Dermis microvascular lymphatic vessel endothelial cell (primary cell): ENCODE measurements at regions not wholly inside any gene's neighbourhood (a gene's known extent, or its start where the extent isn't known, plus 50 kb on each side); places are given as distances from the start of the nearest gene placed in this dataset.

Source experiments
- DNase-seq, 2 donors: peaks; one replicate each; pipeline versions ENCODE4 v3.0.0 to v3.0.0-alpha.2; 2010; ENCODE audit warnings: low read depth in 2 of 2

- DNase-seq: no peak
Measured at GRCh38 chr10:71043858-71044257, 155.5 kb upstream of the PCBD1 start.

GRCh38 chr10:71044720-71045119, 156.4 kb upstream of the PCBD1 start:
- no peak for DNase-seq

GRCh38 chr10:71045204-71045809, 156.9 kb upstream of the PCBD1 start:
- DNase-seq: peak; percentile 30 to 43

DNA sequence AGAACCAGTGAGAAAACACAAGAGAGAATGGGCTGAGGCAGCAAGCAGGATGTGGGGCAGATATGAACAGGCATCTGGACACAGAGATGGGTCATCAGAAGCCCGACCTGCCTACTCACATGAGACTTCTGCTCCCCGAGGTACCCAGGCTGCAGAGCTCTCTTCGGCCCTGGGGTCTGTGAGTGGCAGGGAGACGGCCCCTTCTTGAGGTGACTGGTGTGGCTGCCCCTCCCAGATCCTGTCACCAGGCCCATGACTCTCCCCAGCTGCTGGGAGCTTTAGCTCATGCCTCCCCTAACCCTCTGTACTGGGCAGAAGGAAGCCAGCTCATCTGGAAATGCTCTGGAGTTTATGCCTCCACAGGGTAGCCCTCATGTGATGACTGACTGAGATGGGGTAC, 157.6 kb upstream of the PCBD1 start:
- no peak for DNase-seq

GRCh38 chr10:71046747-71047146, 158.4 kb upstream of the PCBD1 start:
- no peak for DNase-seq

DNA sequence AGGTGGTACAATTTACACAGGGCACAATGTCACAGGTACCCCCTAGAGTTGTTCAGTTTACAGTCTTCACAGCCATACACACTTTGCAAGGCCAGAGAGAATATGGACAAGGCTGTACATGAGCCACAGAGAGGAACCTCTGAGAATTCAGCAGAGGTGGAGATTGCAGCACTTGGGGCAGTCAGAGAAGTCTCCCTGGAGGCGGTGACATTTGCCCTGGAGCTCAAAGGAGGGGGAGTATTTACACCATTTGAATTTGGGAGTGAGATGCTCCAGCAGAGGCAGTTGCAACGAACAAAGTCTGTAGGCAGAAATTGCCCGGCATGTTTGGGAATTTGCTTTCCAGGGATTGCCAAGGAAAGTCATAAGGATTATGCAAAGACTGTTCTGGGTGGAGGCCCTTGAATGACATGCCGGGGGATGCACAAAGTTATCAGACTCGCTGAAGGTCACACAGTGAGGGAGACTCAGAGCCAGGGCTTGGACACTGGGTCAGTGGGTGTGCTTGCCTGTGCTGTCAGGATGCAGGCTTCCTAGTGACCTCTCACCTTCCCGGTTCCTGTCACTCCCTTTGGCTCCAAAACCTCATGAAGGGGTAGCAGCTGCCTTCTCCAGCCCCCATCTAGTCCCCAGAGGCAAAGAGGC, 160.7 kb upstream of the PCBD1 start:
- no peak for DNase-seq

- DNase-seq: no peak
Measured at GRCh38 chr10:71049994-71050393, 161.6 kb upstream of the PCBD1 start.

GRCh38 chr10:71052076-71052660, 160.2 kb upstream of the UNC5B start:
- no peak for DNase-seq

DNA sequence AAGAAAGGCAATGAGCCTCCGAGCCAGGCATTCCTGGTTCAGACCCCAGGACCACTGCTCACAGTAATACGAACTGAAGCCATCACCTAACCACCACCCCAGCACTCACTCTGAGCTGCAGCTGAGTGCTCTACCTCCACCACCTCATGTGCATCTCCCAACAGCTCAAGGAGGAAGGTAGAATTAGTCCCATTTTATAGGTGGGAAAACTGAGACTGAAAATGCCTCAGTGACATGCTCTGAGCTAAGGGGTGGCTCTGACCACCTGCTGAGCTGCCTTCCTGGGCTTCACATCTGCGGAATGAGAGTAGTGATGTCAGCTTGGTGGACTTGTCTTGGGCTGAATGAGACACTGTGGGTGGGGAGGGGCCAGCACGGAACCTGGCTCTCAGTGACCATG, 159.7 kb upstream of the UNC5B start:
- DNase-seq: no peak

GRCh38 chr10:71053169-71053895, 159.0 kb upstream of the UNC5B start:
- DNase-seq: no peak

GRCh38 chr10:71058308-71058707, 154.1 kb upstream of the UNC5B start:
- no peak for DNase-seq

DNA sequence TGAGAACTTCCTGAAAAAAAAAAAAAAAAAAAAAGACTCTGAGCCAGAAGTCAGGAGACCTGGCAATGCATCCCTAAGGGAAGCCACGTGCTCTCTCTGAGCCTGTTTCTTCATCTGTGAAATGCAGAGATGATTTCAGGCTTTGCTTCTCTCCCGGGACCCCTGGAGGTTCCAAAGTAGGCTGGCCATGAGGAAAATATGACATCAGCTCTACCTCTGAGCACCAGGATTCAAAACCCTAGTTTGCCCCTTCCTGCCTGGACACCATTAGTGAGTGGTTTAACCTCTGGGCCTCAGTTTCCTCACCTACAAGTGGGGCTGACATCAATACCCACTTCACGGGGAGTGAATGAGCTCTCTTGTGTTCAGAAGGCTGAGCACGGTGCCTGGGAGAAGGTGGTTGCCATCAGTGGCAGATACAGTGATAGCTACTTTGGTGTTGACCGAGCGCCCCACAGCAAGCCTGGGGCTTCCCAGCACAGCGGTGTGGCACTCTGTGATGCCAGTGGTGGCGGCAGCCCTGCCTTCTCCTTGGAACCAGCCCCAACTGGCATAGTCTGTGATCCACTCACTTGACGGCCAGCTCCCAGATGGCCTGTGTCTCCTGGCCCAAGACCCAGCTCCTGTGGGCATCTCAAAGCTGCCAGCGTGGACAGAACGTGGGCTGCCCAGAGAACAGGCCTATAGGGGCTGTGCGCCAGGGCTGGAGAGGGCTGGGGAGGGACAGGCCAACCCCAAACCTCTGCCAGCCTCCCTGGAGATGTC, 153.1 kb upstream of the UNC5B start:
- no peak for DNase-seq

- DNase-seq: no peak
Measured at GRCh38 chr10:71059943-71060342, 152.4 kb upstream of the UNC5B start.

GRCh38 chr10:71060476-71061426, 151.6 kb upstream of the UNC5B start:
- no peak for DNase-seq

GRCh38 chr10:71061472-71061871, 150.9 kb upstream of the UNC5B start:
- DNase-seq: no peak

DNA sequence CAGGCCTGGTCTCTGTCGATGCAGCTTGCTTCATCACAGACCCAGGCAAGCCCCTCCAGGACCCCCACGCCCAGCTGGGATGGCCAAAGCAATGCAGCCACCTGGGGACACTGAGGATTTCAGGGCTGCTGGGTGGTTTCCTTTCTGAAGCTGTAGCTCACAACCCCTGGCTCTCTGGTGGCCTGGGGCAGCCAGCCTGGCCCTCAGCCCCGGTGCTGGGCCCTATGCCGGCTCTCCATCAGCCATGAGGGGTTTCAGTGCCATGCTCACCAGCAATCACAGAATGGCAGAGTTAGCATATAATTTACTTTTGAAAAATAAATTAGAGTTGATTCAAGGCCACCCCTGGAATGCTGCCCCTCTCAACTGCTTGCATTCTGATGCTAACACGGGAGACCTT, 150.2 kb upstream of the UNC5B start:
- DNase-seq: no peak

DNA sequence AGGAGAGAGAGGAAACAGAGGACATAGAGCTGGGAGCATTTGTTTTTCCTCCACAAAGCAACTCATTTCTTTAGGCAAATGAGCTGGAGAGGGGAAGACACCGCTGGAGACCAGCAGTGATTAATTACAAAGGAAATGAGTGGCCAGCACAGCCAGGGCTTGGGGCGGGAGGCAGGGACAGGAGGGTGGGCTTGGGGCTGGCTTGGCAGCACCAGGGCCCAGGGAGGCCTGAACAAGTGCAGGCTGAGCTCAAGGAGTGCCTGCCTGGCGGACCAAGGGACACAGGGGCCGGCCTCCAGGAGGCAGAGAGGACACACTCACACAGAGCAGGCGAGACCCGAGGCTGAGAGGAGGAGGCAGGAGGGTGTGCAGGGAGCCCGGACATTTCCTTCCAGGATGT, 149.0 kb upstream of the UNC5B start:
- no peak for DNase-seq

DNA sequence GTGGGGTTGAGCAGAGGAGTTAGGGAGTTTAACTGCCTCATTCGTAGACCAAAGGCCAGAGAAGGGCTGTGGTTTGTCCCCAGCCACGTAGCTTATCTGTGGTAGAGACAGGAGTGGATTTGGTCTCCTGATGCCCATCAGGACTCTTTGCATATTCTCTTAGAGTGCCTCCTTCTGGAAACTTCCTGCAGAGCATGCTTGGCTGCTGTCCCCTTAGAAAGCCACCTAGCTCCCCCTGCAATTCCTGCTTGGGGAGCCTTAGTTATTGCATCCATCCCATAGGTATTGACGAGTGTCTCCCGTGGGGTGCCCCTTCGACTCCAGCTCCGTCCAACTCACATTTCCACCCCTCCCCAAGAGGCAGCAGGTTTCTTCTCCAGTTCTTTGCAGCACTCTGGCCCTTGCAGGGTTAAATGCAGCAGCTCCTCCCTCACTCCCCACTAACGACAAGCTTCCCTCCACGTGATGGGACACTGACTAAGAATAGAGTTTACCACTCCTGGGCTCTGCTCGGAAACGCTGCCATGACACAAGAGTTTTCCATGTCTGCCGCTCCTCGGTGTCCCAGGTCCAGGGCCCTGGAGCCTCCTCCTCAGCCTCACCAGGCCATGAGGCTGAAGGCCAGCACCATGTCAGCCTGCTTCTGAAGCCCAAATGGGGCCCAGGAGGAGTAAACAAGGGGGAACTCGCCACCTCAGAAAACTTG, 147.8 kb upstream of the UNC5B start:
- peak in 1 of 2 donors; percentile 16 for DNase-seq

GRCh38 chr10:71065659-71066058, 146.7 kb upstream of the UNC5B start:
- no peak for DNase-seq

GRCh38 chr10:71066600-71066999, 145.8 kb upstream of the UNC5B start:
- DNase-seq: no peak
